ENCODE measurements at regions not wholly inside any gene's neighbourhood (a gene's known extent, or its start where the extent isn't known, plus 50 kb on each side); places are given as distances from the start of the nearest gene placed in this dataset.

GRCh38 chr3:73867524-73867923, 242.8 kb upstream of the PDZRN3 start:
- H3K27me3 Mint-ChIP-seq (ENCODE audit: unreplicated experiment), result no peaks in the 10 kb centered on the region
- BruUV-seq (replicated peaks), result no TSS peak
- no peak for TF ChIP-seq CTCF (IDR thresholded peaks at IDR 0.05; ENCODE audit: unreplicated experiment)
- H3K4me3 Mint-ChIP-seq (ENCODE audit: low read depth, unreplicated experiment), result no peak overlapping the region
- peaks cover 2% of the 10 kb centered on the region for H3K9me3 Mint-ChIP-seq (ENCODE audit: low read depth, unreplicated experiment)
- H3K4me1 Mint-ChIP-seq (ENCODE audit: low read depth, unreplicated experiment), result no peaks in the 10 kb centered on the region
- no peaks in the 10 kb centered on the region for H3K36me3 Mint-ChIP-seq (ENCODE audit: insufficient read depth, unreplicated experiment)
- intact Hi-C loops (cut with micrococcal nuclease; ENCODE audit: unreplicated experiment), result no loop called here
- H3K27ac Mint-ChIP-seq (ENCODE audit: unreplicated experiment), result no peak overlapping the region
- DNase-seq, result no peak
- CTCF ChIA-PET, result no interaction called here

- no peak for TF ChIP-seq CTCF (IDR thresholded peaks at IDR 0.05; ENCODE audit: unreplicated experiment)
- no peaks in the 10 kb centered on the region for H3K4me1 Mint-ChIP-seq (ENCODE audit: low read depth, unreplicated experiment)
- no peak overlapping the region for H3K4me3 Mint-ChIP-seq (ENCODE audit: low read depth, unreplicated experiment)
- no peaks in the 10 kb centered on the region for H3K36me3 Mint-ChIP-seq (ENCODE audit: insufficient read depth, unreplicated experiment)
- BruUV-seq (replicated peaks), result no TSS peak
- H3K27me3 Mint-ChIP-seq (ENCODE audit: unreplicated experiment), result no peaks in the 10 kb centered on the region
- no peak overlapping the region for H3K27ac Mint-ChIP-seq (ENCODE audit: unreplicated experiment)
- no peak for DNase-seq
- intact Hi-C loops (cut with micrococcal nuclease; ENCODE audit: unreplicated experiment), result no loop called here
- H3K9me3 Mint-ChIP-seq (ENCODE audit: low read depth, unreplicated experiment), result peaks cover 2% of the 10 kb centered on the region
- CTCF ChIA-PET, result no interaction called here
Observed at GRCh38 chr3:73866846-73867245, 242.1 kb upstream of the PDZRN3 start.

GRCh38 chr3:73863546-73864079, 238.9 kb upstream of the PDZRN3 start:
- CTCF ChIA-PET, result interaction anchor here (0.6 kb wide), 1 partner anchor 155 kb away, joined by 3 read pairs; no protein-coding TSS in a partner anchor
- DNase-seq, result no peak
- no peaks in the 10 kb centered on the region for H3K27me3 Mint-ChIP-seq (ENCODE audit: unreplicated experiment)
- H3K4me3 Mint-ChIP-seq (ENCODE audit: low read depth, unreplicated experiment), result no peak overlapping the region
- no peaks in the 10 kb centered on the region for H3K36me3 Mint-ChIP-seq (ENCODE audit: insufficient read depth, unreplicated experiment)
- no peaks in the 10 kb centered on the region for H3K4me1 Mint-ChIP-seq (ENCODE audit: low read depth, unreplicated experiment)
- peaks cover 4% of the 10 kb centered on the region for H3K9me3 Mint-ChIP-seq (ENCODE audit: low read depth, unreplicated experiment)
- no peak overlapping the region for H3K27ac Mint-ChIP-seq (ENCODE audit: unreplicated experiment)
- no peak for TF ChIP-seq CTCF (IDR thresholded peaks at IDR 0.05; ENCODE audit: unreplicated experiment)
- intact Hi-C loops (cut with micrococcal nuclease; ENCODE audit: unreplicated experiment), result no loop called here
- no TSS peak for BruUV-seq (replicated peaks)

GRCh38 chr3:73855813-73856212, 231.1 kb upstream of the PDZRN3 start:
- BruUV-seq (replicated peaks), result no TSS peak
- no peaks in the 10 kb centered on the region for H3K27me3 Mint-ChIP-seq (ENCODE audit: unreplicated experiment)

More at GRCh38 chr3:73855813-73856212, 231.1 kb upstream of the PDZRN3 start:
- no peak overlapping the region for H3K4me3 Mint-ChIP-seq (ENCODE audit: low read depth, unreplicated experiment)
- no peak overlapping the region for H3K27ac Mint-ChIP-seq (ENCODE audit: unreplicated experiment)
- no peak for DNase-seq
- CTCF ChIA-PET, result no interaction called here
- intact Hi-C loops (cut with micrococcal nuclease; ENCODE audit: unreplicated experiment), result no loop called here
- peaks cover 6% of the 10 kb centered on the region for H3K9me3 Mint-ChIP-seq (ENCODE audit: low read depth, unreplicated experiment)
- H3K36me3 Mint-ChIP-seq (ENCODE audit: insufficient read depth, unreplicated experiment), result no peaks in the 10 kb centered on the region
- TF ChIP-seq CTCF (IDR thresholded peaks at IDR 0.05; ENCODE audit: unreplicated experiment), result no peak
- no peaks in the 10 kb centered on the region for H3K4me1 Mint-ChIP-seq (ENCODE audit: low read depth, unreplicated experiment)

All from Calu3 (cell line).